ENCODE measurements at regions not wholly inside any gene's neighbourhood (a gene's known extent, or its start where the extent isn't known, plus 50 kb on each side); places are given as distances from the start of the nearest gene placed in this dataset.

GRCh38 chr12:132397152-132397933 lies 68.0 kb upstream of the GALNT9 start:
- H3K4me2 ChIP-seq = no peak overlapping the region
- 31% methylated on average over 36 of the region's 39 CpGs for WGBS (ENCODE audit: low lambda C conversion rate)
- POLR2A ChIA-PET = interaction anchor here (0.6 to 0.7 kb wide), 2 partner anchors 9 to 132 kb away, joined by 3 read pairs; no protein-coding TSS in a partner anchor
- H2AFZ ChIP-seq (ENCODE audit: low read depth) = no peak overlapping the region
- no peak overlapping the region for H3K4me3 ChIP-seq (ENCODE audit: low read depth in 2 of 2, low read length in 1 of 2)
- H3K27ac ChIP-seq (ENCODE audit: low read depth in 2 of 2, low read length in 1 of 2) = no peak overlapping the region
- no peak overlapping the region for H3K9ac ChIP-seq
- TF ChIP-seq RXRA (IDR thresholded peaks at IDR 0.05; ENCODE audit: borderline replicate concordance, low read depth) (no peak), MAX (IDR thresholded peaks at IDR 0.05; ENCODE audit: low read depth) (no peak), GABPA (IDR thresholded peaks at IDR 0.05; ENCODE audit: low read depth) (no peak), JUND (IDR thresholded peaks at IDR 0.05) (no peak), FOXJ3 (CRISPR knock-in tag; IDR thresholded peaks at IDR 0.05) (no peak), EZH2phosphoT487 (IDR thresholded peaks at IDR 0.05; ENCODE audit: borderline replicate concordance, low read depth) (no peak), FOXM1 (IDR thresholded peaks at IDR 0.05; ENCODE audit: low read depth) (no peak), TCF12 (IDR thresholded peaks at IDR 0.05) (no peak), NFIC (IDR thresholded peaks at IDR 0.05; ENCODE audit: borderline replicate concordance) (no peak), NRF1 (IDR thresholded peaks at IDR 0.05; ENCODE audit: low read depth, low read length) (no peak), TEAD4 (IDR thresholded peaks at IDR 0.05; ENCODE audit: borderline replicate concordance, insufficient read depth) (no peak), EP300 (IDR thresholded peaks at IDR 0.05; ENCODE audit: borderline replicate concordance in 1 of 2, low read depth in 1 of 2, low read length in 1 of 2) (no peak), CTCF (IDR thresholded peaks at IDR 0.05) (no peak), POLR2AphosphoS5 (IDR thresholded peaks at IDR 0.05; ENCODE audit: low read depth, low read length) (no peak), GATA2 (CRISPR knock-in tag; IDR thresholded peaks at IDR 0.05) (no peak)
- H3F3A ChIP-seq (replicated peaks; ENCODE audit: insufficient read depth) = peaks cover 14% of the 10 kb centered on the region
- no peaks in the 10 kb centered on the region for H3K9me2 ChIP-seq
- no peak for DNase-seq
- CTCF ChIA-PET = interaction anchor here (1.0 to 1.8 kb wide), 4 partner anchors 10 to 223 kb away, joined by 3 to 6 read pairs (median 3); no protein-coding TSS in a partner anchor
- no peaks in the 10 kb centered on the region for H3K9me3 ChIP-seq
- H3K4me1 ChIP-seq (ENCODE audit: control insufficient read depth in 1 of 2, insufficient read depth in 2 of 2, low read depth in 1 of 2, low read length in 1 of 2) = peaks cover 0 to 3% of the 10 kb centered on the region in 2 experiments; a peak in 1 of 4 replicates
- H3K36me3 ChIP-seq (replicated peaks in 1 of 2; ENCODE audit: control insufficient read depth in 1 of 2, insufficient read depth in 2 of 2, low read length in 1 of 2) = no peaks in the 10 kb centered on the region
- H3K27me3 ChIP-seq (ENCODE audit: insufficient read depth) = peaks cover 48% of the 10 kb centered on the region
- H4K20me1 ChIP-seq (ENCODE audit: insufficient read depth) = no peaks in the 10 kb centered on the region
- H3K79me2 ChIP-seq (ENCODE audit: insufficient read depth) = no peaks in the 10 kb centered on the region

- Histone ChIP-seq H3K4me1 (ENCODE audit: control insufficient read depth in 1 of 2, insufficient read depth in 2 of 2, low read depth in 1 of 2, low read length in 1 of 2) (peaks cover 0 to 3% of the 10 kb centered on the region in 2 experiments; a peak in 1 of 4 replicates), H4K20me1 (ENCODE audit: insufficient read depth) (no peaks in the 10 kb centered on the region), H2AFZ (ENCODE audit: low read depth) (no peak overlapping the region), H3K9me3 (no peaks in the 10 kb centered on the region), H3K9me2 (no peaks in the 10 kb centered on the region), H3K27ac (ENCODE audit: low read depth in 2 of 2, low read length in 1 of 2) (no peak overlapping the region), H3K4me3 (ENCODE audit: low read depth in 2 of 2, low read length in 1 of 2) (no peak overlapping the region), H3K36me3 (replicated peaks in 1 of 2; ENCODE audit: control insufficient read depth in 1 of 2, insufficient read depth in 2 of 2, low read length in 1 of 2) (no peaks in the 10 kb centered on the region), H3F3A (replicated peaks; ENCODE audit: insufficient read depth) (peaks cover 14% of the 10 kb centered on the region), H3K4me2 (no peak overlapping the region), H3K79me2 (ENCODE audit: insufficient read depth) (no peaks in the 10 kb centered on the region), H3K27me3 (ENCODE audit: insufficient read depth) (peaks cover 47% of the 10 kb centered on the region), H3K9ac (no peak overlapping the region)
- 54% methylated on average over 15 of the region's 16 CpGs for WGBS (ENCODE audit: low lambda C conversion rate)
- DNase-seq = no peak
- ChIA-PET POLR2A (interaction anchor here (0.6 to 0.7 kb wide), 2 partner anchors 8 to 133 kb away, joined by 3 read pairs; no protein-coding TSS in a partner anchor), CTCF (interaction anchor here (0.8 to 1.8 kb wide), 5 partner anchors 11 to 243 kb away, joined by 3 to 6 read pairs (median 3); no protein-coding TSS in a partner anchor)
- TF ChIP-seq NFIC (IDR thresholded peaks at IDR 0.05; ENCODE audit: borderline replicate concordance) = no peak
- no peak for TF ChIP-seq SIN3A (IDR thresholded peaks at IDR 0.05; ENCODE audit: borderline replicate concordance, low read depth, low read length)
- TF ChIP-seq MEF2A (IDR thresholded peaks at IDR 0.05; ENCODE audit: borderline replicate concordance, low read depth) = no peak
- no peak for TF ChIP-seq FOXM1 (IDR thresholded peaks at IDR 0.05; ENCODE audit: low read depth)
- no peak for TF ChIP-seq CHD2 (IDR thresholded peaks at IDR 0.05; ENCODE audit: low read length, partially characterized antibody)
- no peak for TF ChIP-seq TAF1 (IDR thresholded peaks at IDR 0.05; ENCODE audit: borderline replicate concordance, low read depth, low read length)
- TF ChIP-seq GABPA (IDR thresholded peaks at IDR 0.05; ENCODE audit: low read depth) = no peak
- TF ChIP-seq EP300 (IDR thresholded peaks at IDR 0.05; ENCODE audit: borderline replicate concordance in 1 of 2, low read depth in 1 of 2, low read length in 1 of 2) = no peak
- no peak for TF ChIP-seq TEAD4 (IDR thresholded peaks at IDR 0.05; ENCODE audit: borderline replicate concordance, insufficient read depth)
Observed at GRCh38 chr12:132396657-132397056, 67.3 kb upstream of the GALNT9 start.
